ENCODE measurements at regions not wholly inside any gene's neighbourhood (a gene's known extent, or its start where the extent isn't known, plus 50 kb on each side); places are given as distances from the start of the nearest gene placed in this dataset.
A peak's percentile ranks its signal among the peaks of the same experiment; 100 is the strongest.

DNA sequence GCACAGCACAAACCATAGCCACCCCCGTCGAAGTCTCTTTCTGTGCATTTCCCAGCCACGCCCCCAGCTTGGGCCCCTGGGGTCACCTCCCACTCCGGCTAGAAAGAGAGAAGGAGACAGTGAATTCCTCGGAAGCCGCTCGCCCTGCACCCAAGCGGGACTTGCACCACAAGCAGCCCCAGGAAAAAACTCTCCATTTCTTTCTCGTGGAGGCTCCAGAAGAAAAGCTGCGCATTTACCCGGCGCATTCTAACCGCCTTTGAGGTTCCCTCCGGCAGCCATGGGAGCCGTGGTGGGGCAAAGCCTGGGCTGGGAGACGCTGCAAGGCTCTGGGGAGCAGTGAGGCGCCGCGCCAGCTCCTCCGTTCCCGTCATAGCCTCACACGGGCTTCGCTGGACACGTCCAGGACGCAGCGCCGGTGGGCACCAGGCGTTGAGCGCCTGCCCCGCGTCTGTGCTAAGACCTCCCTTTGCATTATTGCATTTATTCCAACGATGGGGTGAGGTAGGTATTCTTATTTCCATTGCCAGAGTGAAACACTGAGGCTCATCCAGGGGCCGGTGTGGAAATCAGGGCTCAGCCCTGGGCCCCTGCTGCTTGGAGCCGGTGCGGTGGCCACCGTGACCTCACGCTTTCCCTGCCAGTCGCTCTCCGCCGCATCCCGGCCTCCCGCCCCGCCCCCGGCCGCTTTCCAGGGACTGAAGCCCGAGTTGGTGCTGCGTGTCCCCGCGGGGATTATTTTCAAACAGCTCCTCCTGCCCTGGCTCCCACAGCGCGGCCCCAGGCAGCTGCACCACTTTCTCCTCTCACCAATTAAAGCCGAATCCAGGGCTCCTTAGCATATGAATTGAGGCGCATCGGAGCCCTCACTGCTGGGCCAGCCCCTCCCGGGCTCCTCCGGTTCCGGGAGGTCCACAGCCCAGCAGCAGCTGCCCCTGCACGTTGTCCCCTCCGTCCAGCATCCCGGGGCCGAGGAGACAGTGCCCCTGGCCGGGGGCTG lies 148.3 kb upstream of the AFDN start (continued):
- TF ChIP-seq, protein P1, sequence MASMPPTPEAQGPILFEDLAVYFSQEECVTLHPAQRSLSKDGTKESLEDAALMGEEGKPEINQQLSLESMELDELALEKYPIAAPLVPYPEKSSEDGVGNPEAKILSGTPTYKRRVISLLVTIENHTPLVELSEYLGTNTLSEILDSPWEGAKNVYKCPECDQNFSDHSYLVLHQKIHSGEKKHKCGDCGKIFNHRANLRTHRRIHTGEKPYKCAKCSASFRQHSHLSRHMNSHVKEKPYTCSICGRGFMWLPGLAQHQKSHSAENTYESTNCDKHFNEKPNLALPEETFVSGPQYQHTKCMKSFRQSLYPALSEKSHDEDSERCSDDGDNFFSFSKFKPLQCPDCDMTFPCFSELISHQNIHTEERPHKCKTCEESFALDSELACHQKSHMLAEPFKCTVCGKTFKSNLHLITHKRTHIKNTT (CRISPR knock-in tag; IDR thresholded peaks at IDR 0.05): no peak
- TF ChIP-seq, protein P2, sequence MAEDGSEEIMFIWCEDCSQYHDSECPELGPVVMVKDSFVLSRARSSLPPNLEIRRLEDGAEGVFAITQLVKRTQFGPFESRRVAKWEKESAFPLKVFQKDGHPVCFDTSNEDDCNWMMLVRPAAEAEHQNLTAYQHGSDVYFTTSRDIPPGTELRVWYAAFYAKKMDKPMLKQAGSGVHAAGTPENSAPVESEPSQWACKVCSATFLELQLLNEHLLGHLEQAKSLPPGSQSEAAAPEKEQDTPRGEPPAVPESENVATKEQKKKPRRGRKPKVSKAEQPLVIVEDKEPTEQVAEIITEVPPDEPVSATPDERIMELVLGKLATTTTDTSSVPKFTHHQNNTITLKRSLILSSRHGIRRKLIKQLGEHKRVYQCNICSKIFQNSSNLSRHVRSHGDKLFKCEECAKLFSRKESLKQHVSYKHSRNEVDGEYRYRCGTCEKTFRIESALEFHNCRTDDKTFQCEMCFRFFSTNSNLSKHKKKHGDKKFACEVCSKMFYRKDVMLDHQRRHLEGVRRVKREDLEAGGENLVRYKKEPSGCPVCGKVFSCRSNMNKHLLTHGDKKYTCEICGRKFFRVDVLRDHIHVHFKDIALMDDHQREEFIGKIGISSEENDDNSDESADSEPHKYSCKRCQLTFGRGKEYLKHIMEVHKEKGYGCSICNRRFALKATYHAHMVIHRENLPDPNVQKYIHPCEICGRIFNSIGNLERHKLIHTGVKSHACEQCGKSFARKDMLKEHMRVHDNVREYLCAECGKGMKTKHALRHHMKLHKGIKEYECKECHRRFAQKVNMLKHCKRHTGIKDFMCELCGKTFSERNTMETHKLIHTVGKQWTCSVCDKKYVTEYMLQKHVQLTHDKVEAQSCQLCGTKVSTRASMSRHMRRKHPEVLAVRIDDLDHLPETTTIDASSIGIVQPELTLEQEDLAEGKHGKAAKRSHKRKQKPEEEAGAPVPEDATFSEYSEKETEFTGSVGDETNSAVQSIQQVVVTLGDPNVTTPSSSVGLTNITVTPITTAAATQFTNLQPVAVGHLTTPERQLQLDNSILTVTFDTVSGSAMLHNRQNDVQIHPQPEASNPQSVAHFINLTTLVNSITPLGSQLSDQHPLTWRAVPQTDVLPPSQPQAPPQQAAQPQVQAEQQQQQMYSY (CRISPR knock-in tag; IDR thresholded peaks at IDR 0.05): no peak
- TF ChIP-seq HDAC2 (CRISPR knock-in tag; IDR thresholded peaks at IDR 0.05) (no peak; the same call in 1 of the 2 replicates), HNF4A (CRISPR knock-in tag; IDR thresholded peaks at IDR 0.05) (no peak), ZNF589 (CRISPR knock-in tag; conservative IDR thresholded peaks at IDR 0.05) (no peak), ZNF264 (CRISPR knock-in tag; IDR thresholded peaks at IDR 0.05) (no peak), NCOA1 (CRISPR knock-in tag; IDR thresholded peaks at IDR 0.05) (no peak), MYNN (CRISPR knock-in tag; IDR thresholded peaks at IDR 0.05; ENCODE audit: low read depth) (0 out of 2 replicates have a peak, but pooled peaks have one; percentile 64)
- TF ChIP-seq, protein P3, sequence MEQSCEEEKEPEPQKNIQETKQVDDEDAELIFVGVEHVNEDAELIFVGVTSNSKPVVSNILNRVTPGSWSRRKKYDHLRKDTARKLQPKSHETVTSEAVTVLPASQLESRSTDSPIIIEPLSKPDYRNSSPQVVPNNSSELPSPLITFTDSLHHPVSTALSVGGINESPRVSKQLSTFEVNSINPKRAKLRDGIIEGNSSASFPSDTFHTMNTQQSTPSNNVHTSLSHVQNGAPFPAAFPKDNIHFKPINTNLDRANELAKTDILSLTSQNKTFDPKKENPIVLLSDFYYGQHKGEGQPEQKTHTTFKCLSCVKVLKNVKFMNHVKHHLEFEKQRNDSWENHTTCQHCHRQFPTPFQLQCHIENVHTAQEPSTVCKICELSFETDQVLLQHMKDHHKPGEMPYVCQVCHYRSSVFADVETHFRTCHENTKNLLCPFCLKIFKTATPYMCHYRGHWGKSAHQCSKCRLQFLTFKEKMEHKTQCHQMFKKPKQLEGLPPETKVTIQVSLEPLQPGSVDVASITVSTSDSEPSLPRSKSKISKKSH (CRISPR knock-in tag; IDR thresholded peaks at IDR 0.05; ENCODE audit: borderline replicate concordance): 0 out of 2 replicates have a peak, but pooled peaks have one; percentile 43
- TF ChIP-seq, protein P4, sequence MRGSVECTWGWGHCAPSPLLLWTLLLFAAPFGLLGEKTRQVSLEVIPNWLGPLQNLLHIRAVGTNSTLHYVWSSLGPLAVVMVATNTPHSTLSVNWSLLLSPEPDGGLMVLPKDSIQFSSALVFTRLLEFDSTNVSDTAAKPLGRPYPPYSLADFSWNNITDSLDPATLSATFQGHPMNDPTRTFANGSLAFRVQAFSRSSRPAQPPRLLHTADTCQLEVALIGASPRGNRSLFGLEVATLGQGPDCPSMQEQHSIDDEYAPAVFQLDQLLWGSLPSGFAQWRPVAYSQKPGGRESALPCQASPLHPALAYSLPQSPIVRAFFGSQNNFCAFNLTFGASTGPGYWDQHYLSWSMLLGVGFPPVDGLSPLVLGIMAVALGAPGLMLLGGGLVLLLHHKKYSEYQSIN (CRISPR knock-in tag; IDR thresholded peaks at IDR 0.05; ENCODE audit: borderline replicate concordance): no peak
- TF ChIP-seq, protein P5, sequence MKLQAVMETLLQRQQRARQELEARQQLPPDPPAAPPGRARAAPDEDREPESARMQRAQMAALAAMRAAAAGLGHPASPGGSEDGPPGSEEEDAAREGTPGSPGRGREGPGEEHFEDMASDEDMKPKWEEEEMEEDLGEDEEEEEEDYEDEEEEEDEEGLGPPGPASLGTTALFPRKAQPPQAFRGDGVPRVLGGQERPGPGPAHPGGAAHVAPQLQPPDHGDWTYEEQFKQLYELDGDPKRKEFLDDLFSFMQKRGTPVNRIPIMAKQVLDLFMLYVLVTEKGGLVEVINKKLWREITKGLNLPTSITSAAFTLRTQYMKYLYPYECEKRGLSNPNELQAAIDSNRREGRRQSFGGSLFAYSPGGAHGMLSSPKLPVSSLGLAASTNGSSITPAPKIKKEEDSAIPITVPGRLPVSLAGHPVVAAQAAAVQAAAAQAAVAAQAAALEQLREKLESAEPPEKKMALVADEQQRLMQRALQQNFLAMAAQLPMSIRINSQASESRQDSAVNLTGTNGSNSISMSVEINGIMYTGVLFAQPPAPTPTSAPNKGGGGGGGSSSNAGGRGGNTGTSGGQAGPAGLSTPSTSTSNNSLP (IDR thresholded peaks at IDR 0.05; ENCODE audit: low read depth, low read length): no peak
- TF ChIP-seq, protein P6, sequence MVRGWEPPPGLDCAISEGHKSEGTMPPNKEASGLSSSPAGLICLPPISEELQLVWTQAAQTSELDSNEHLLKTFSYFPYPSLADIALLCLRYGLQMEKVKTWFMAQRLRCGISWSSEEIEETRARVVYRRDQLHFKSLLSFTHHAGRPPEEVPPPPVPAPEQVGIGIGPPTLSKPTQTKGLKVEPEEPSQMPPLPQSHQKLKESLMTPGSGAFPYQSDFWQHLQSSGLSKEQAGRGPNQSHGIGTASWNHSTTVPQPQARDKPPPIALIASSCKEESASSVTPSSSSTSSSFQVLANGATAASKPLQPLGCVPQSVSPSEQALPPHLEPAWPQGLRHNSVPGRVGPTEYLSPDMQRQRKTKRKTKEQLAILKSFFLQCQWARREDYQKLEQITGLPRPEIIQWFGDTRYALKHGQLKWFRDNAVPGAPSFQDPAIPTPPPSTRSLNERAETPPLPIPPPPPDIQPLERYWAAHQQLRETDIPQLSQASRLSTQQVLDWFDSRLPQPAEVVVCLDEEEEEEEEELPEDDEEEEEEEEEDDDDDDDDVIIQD (CRISPR knock-in tag; IDR thresholded peaks at IDR 0.05; ENCODE audit: low read depth): no peak
- TF ChIP-seq, protein P7, sequence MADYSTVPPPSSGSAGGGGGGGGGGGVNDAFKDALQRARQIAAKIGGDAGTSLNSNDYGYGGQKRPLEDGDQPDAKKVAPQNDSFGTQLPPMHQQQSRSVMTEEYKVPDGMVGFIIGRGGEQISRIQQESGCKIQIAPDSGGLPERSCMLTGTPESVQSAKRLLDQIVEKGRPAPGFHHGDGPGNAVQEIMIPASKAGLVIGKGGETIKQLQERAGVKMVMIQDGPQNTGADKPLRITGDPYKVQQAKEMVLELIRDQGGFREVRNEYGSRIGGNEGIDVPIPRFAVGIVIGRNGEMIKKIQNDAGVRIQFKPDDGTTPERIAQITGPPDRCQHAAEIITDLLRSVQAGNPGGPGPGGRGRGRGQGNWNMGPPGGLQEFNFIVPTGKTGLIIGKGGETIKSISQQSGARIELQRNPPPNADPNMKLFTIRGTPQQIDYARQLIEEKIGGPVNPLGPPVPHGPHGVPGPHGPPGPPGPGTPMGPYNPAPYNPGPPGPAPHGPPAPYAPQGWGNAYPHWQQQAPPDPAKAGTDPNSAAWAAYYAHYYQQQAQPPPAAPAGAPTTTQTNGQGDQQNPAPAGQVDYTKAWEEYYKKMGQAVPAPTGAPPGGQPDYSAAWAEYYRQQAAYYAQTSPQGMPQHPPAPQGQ (CRISPR knock-in tag; IDR thresholded peaks at IDR 0.05; ENCODE audit: borderline replicate concordance): no peak
